ENCODE measurements at regions not wholly inside any gene's neighbourhood (a gene's known extent, or its start where the extent isn't known, plus 50 kb on each side); places are given as distances from the start of the nearest gene placed in this dataset.

- no peaks in the 10 kb centered on the region for H3K4me1 ChIP-seq (ENCODE audit: control insufficient read depth, insufficient read depth, low read length)
- no peak overlapping the region for H4K8ac ChIP-seq (ENCODE audit: low read depth in 2 of 2, low read length in 2 of 2)
- CTCF ChIA-PET = no interaction called here
- H3K9me1 ChIP-seq (ENCODE audit: insufficient read depth, low read length) = no peaks in the 10 kb centered on the region
- no peak overlapping the region for H2AFZ ChIP-seq (replicated peaks; ENCODE audit: low read length, poor library complexity)
- H3K4me3 ChIP-seq (ENCODE audit: insufficient read depth, low read depth, low read length) = no peak overlapping the region
- no peak overlapping the region for H3K4ac ChIP-seq (ENCODE audit: low read depth, low read length)
- H3K9me3 ChIP-seq (ENCODE audit: control insufficient read depth, insufficient read depth, low read length) = peaks cover 11% of the 10 kb centered on the region; the same call in 1 of the 2 replicates
- H2AK9ac ChIP-seq (replicated peaks; ENCODE audit: low read depth, low read length, poor library complexity) = no peak overlapping the region
- no peak overlapping the region for H4K91ac ChIP-seq (ENCODE audit: insufficient read depth, low read depth, low read length)
- intact Hi-C loops (cut with micrococcal nuclease) (no loop called here), dilution Hi-C loops (cut with HindIII; ENCODE audit: low sequenced_read_pairs, unreplicated experiment) (no loop called here), in situ Hi-C loops (cut with MboI; ENCODE audit: low sequenced_read_pairs) (no loop called here)
- no peak overlapping the region for H4K5ac ChIP-seq (ENCODE audit: low read depth, low read length)
- H3K18ac ChIP-seq (ENCODE audit: low read depth, low read length) = no peak overlapping the region
- no CpG with 5 or more reads among the region's 1 CpG for WGBS, 2 experiments (ENCODE audit: extremely low coverage in 2 of 2, insufficient read length in 1 of 2)
- no peak overlapping the region for H3K56ac ChIP-seq (ENCODE audit: extremely low read depth, insufficient read depth, low read length)
- ATAC-seq (ENCODE audit: low read depth) = no peak
- no peaks in the 10 kb centered on the region for H4K20me1 ChIP-seq (ENCODE audit: insufficient read depth, low read length)
- H2BK15ac ChIP-seq (ENCODE audit: low read depth, low read length) = no peak overlapping the region
- H2BK20ac ChIP-seq (ENCODE audit: low read depth, low read length) = no peak overlapping the region
- no peak overlapping the region for H3K27ac ChIP-seq (ENCODE audit: insufficient read depth, low read length)
- H2AK5ac ChIP-seq (ENCODE audit: low read depth, low read length) = no peak overlapping the region
- no peaks in the 10 kb centered on the region for H3K79me1 ChIP-seq (ENCODE audit: low read depth in 1 of 2, low read length in 2 of 2)
- no peak overlapping the region for H2BK120ac ChIP-seq (ENCODE audit: low read depth, low read length)
- no peak overlapping the region for H2BK5ac ChIP-seq (ENCODE audit: low read depth, low read length, poor library complexity, severe bottlenecking)
- H3K14ac ChIP-seq (replicated peaks; ENCODE audit: low read depth, low read length) = no peak overlapping the region
- no peaks in the 10 kb centered on the region for H3K36me3 ChIP-seq (ENCODE audit: control insufficient read depth, insufficient read depth, low read length)
- H3K23ac ChIP-seq (ENCODE audit: low read depth, low read length) = no peak overlapping the region
- TF ChIP-seq BHLHE40 (IDR thresholded peaks at IDR 0.05; ENCODE audit: low read depth, low read length) (no peak), MXI1 (IDR thresholded peaks at IDR 0.05; ENCODE audit: borderline replicate concordance, low read depth, low read length) (no peak), RCOR1 (IDR thresholded peaks at IDR 0.05; ENCODE audit: insufficient replicate concordance, low read length) (no peak), MAFK (IDR thresholded peaks at IDR 0.05; ENCODE audit: low read depth, low read length) (no peak), ELK1 (IDR thresholded peaks at IDR 0.05; ENCODE audit: borderline replicate concordance, low read depth, low read length) (no peak), POLR2A (IDR thresholded peaks at IDR 0.05; ENCODE audit: low read depth, low read length) (no peak), CEBPB (IDR thresholded peaks at IDR 0.05; ENCODE audit: low read depth, low read length) (no peak), NFE2L2 (IDR thresholded peaks at IDR 0.05; ENCODE audit: low read depth, low read length) (no peak), MAZ (IDR thresholded peaks at IDR 0.05; ENCODE audit: borderline replicate concordance, low read depth, low read length) (no peak), SMC3 (IDR thresholded peaks at IDR 0.05; ENCODE audit: low read depth, low read length) (no peak), FOS (IDR thresholded peaks at IDR 0.05; ENCODE audit: low read depth, low read length) (no peak), USF2 (IDR thresholded peaks at IDR 0.05; ENCODE audit: low read depth, low read length) (no peak), CHD1 (IDR thresholded peaks at IDR 0.05; ENCODE audit: low read depth, low read length) (no peak), RAD21 (IDR thresholded peaks at IDR 0.05; ENCODE audit: low read length) (no peak), RFX5 (IDR thresholded peaks at IDR 0.05; ENCODE audit: low read depth, low read length) (no peak)
- POLR2A ChIA-PET (ENCODE audit: unreplicated experiment) = no interaction called here
- no peak overlapping the region for H3K4me2 ChIP-seq (ENCODE audit: low read depth, low read length)
- no peak for DNase-seq
- no peaks in the 10 kb centered on the region for H3K27me3 ChIP-seq (ENCODE audit: control insufficient read depth, insufficient read depth, low read length)
- BruUV-seq (replicated peaks) = no TSS peak
- no peak overlapping the region for H3K9ac ChIP-seq (ENCODE audit: low read depth, low read length)
Observed at GRCh38 chr5:24226479-24226878, 418.3 kb downstream of the CDH10 start.

All from IMR-90 (cell line).